ENCODE measurements at regions not wholly inside any gene's neighbourhood (a gene's known extent, or its start where the extent isn't known, plus 50 kb on each side); places are given as distances from the start of the nearest gene placed in this dataset.
"Not testable (repeated sequence)": the region's sequence is repeated elsewhere in the genome, so short reads cannot be mapped to it uniquely, and the experiment has no call there.

DNA sequence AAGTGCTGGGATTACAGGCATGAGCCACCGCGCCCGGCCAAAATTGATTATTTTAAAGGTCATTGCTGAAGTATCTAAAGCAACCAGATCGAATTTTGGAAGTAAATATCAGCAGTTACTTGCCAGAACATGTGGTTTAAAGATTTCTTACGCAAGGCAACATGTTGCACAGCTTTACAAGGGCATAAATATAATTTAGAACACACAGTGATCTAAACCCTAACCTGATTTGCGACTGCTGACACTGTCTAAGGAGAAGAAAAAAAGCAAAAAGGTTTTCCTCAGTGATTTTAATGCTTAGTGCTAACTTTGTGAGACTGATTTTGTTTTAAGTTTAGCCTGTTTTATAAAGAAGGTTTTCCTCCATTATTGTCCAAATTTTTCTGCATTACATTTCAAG, 569.9 kb upstream of the LINC00305 start:
- DNase-seq (ENCODE audit: low spot score): no peak

DNA sequence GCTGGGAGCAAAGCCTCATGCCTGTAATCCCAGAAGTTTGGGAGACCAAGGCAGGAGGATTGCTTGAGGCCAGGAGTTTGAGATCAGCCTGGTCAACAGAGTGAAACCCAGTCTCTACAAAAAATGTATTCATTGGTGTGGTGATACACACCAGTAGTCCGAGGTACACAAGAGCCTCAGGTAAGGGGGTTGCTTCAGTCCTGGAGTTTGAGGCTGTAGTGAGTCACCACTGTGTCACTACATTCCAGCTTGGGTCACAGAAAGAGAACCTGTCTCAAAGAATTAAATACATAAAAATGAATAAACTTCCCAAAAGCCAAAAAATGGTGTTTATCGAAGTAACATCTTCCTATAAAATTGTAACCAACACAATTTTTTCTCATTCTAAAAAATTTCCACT, 568.1 kb upstream of the LINC00305 start:
- DNase-seq (ENCODE audit: low spot score): no peak

DNA sequence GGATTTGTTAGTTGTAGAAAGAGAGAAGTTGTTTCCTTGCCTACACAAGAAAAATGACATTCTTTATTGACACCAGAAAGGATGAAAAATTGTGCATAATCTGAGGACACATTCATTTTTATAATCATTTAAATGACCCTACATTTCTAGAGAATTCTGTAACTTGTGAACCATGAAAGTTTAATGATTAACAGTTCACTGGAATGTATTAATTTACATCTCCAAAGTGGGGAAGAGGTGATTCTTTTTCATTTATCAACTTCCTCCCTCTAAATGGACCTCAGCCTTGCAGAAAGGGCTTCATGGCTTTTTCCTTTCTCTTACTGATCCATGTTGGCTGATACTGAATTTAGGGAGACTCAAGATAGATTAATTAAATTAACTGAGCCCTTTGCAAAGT, 565.2 kb upstream of the LINC00305 start:
- DNase-seq (ENCODE audit: low spot score): no peak

DNA sequence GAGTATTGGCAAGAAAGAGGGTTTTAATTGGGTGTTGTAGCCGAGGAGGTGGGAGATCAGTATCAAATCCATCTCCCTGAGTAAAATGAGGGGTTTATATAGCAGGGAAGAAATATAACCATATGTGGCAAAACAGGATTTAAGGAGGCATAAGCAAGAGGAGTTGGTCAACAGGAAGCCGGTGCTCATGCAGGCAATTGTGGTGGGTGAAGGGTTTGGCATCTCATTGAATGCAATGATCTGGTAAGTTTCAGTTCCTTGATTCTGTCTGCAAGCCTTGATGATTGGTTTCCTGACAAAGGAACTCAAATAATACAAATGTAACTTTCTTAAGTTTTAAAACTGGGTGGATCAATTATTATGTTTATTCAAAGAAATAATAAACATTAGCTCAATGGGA, 564.4 kb upstream of the LINC00305 start:
- no peak for DNase-seq (ENCODE audit: low spot score)

DNA sequence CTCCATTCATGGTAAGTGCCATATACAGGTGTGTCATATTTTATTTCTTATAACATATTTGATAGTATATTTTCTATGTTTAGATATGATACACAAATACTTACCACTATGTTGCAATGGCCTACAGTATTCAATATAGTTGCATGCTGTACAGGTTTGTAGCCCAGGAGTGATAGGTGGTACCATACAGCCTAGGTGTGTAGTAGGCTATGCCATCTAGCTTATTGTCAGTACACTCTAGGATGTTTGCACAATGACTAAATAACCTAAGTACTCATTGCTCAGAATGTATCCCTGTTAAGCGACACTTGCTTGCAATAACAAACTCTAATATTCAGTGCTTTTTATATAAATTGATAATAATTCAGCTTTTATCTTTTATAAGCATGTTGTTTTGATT, 563.1 kb upstream of the LINC00305 start:
- no peak for DNase-seq (ENCODE audit: low spot score)

DNA sequence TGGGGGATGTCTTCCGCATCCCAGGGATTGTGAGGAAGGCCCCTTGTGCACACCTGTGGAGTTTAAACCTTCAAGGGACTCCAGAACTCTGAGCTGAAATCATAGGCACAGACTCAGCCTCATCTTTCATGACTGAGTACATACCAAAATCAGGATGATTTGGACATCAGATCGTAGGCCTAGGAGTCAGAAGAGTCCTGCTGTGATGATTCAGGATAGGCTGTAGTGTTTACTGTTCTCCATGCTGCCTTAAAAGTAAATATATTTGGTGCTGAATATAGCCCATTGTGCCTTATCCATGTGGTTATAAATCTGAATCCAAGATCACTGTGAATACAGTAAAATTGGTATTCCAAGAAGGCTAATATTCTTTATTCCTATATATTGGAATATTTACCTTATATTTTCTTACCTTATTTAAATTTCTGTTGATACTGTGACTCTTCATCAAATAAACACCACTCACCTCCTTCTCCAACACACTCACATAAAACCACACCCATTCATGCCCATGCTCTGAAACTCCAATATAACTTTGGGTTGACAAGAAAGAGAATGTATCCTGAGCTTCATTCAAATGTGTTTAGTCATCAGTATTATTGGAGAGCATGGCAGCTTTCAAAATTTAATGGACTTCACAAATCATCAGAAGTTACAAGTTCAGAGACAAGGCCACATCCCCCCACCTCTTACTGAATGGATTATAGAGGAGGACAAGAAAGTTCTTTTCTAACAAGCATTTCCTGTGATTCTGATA, 561.4 kb upstream of the LINC00305 start:
- no peak for DNase-seq (ENCODE audit: low spot score)

DNA sequence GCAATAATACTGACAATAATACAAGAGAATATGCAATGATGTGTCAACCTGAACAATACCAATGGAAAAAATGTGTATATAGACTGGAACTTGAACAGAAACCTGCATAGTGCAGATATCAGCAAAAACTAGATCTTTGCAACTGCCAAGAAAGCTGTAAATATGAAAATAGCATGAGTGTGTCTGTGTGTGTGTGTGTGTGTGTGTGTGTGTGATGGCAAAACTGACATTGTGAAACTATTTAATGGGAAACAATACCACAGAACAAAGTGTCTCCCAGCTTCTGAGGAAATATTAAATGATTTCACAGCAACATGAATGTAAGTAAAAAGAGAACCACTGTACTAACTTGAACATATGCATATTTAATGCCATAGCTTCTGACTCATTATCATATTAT, 558.2 kb upstream of the LINC00305 start:
- no peak for DNase-seq (ENCODE audit: low spot score)

DNA sequence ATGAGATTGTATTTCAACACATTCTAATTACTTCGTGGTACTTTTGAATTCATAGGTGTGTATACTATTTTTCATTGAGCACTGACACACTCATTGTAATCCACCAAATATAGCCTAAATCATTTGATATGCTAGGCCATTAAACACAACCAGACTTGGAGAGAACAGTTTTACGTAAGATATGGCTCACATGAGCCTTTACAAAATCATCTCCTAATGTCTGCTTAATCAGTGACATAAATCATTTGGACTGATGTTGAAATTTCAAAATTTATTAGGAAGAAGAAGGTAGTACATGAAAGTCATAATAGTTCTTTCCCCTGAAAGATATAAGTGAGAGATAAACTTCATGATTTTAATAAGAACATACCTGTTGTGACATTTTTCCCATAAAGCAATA, 550.2 kb upstream of the LINC00305 start:
- DNase-seq (ENCODE audit: low spot score): no peak

DNA sequence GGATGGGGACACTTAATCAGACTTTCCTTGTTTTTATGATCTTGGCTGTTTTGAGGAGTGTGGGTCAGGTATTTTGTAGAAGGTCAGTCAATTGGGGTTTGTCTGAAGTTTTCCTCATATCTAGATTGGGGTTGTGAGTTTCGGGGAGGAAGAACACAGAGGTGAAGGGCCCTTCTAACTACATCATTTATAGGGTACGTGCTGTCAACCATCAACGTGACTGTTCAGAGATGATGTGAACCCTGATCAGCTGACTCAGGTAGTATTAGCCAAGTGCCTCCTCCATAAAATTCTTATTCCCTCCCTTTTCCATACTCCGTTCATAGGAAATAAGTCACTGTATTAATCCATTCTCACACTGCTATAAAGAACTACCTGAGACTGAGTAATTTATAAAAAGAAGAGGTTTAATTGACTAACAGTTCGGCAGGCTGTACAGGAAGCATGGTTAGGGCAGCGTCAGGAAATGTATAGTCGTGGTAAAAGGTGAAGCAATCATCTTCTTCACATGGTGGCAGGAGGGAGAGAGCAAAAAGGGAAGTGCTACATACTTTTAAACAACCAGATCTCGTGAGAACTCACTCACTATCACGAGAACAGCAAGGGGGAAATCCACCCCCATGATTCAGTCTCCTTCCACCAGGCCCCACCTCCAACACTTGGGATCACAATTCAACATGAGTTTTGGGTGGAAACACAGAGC, 547.1 kb upstream of the LINC00305 start:
- DNase-seq (ENCODE audit: low spot score): no peak

DNA sequence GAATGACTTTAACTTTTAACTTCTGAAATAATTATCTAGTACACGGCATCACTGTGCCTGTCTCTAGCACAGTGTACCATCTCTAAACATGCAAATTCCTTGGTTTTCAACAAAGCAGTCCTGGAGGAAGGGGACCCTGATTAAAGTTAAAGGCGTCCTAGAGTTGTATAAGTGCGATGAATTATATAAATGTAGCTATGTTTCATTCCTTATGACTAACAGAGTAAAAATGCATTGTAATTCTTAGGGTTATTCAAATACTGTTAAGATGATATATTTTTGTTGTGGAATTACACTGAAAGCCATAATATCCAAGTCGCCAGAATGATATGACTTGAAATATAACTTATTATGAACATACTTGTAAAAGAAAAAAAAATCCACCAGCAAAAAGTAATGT, 544.9 kb upstream of the LINC00305 start:
- DNase-seq (ENCODE audit: low spot score): no peak

DNA sequence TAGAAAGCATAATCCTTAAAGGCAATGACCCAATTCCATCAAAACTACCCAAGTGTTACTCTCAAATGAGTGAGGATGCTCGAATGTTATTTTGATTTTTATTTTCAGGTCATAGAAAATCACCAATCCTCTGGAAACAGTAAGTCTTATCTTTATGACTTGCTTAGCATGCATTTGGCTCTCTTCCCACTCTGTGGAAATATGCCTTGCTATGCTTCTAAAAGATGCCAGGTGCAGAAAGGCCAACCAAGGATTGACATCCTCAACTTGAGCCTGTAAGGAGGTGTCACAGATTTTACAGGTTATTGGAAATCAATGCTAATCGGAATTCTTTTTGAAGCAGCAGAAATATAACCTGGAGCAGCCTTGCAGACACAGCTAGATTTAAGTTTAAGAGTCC, 543.9 kb upstream of the LINC00305 start:
- no peak for DNase-seq (ENCODE audit: low spot score)

DNA sequence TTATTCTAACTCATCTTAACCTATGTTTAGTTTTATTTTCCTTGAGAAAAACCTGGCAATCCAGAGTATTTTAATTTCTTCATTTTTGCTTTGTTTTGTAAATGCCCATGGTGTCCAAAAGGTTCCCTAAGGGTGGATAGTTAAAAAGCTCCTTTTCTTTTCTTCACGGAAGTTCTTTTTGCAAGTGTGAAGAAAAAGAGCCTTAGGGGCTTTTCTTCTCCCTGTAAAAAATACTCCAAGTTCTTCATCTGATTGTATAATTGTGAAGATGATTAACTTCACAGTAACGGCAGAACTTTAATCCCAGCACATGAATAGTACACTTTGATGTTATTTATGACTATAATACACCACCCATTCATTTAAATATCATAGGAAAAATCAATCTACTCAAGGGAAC, 530.2 kb upstream of the LINC00305 start:
- DNase-seq (ENCODE audit: low spot score): no peak

DNA sequence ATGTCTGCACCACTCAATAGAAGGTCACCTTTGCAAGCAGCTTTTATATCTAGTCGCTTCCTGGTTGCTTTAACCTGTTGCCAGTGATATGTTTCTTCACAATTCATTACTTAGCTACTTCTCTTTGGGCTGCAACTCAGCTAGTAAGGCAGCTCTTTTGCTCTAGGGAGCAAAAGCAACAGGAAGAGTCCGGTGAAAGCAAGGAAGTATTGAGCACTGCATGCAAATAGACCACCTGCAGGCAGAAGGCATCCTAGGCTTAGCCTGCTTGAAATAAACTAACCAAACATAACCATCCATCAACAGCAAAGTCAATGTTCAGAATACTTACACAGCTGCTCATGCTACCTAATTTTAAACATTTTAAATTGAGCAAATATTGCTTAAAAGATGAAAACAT, 529.2 kb upstream of the LINC00305 start:
- no peak for DNase-seq (ENCODE audit: low spot score)

DNA sequence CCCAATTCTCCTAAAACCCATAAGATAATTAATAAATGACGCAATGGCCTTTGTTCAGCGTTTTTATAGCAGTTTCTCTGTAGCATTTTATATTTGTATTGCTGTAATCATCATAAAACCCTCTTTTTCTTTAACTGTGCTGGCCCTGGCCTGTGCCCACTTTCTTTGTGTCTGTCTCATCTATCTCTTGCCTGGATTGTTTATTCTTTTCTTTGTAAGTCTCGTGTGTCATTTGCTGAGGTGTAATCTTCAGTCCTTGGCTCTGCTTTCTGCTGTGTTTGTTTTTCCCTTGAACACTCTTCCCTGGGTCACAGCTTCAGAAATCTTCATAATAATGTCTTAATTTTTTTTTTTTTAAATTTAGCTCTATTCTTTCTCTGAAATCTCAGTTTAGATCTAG, 525.8 kb upstream of the LINC00305 start:
- DNase-seq (ENCODE audit: low spot score): no peak

DNA sequence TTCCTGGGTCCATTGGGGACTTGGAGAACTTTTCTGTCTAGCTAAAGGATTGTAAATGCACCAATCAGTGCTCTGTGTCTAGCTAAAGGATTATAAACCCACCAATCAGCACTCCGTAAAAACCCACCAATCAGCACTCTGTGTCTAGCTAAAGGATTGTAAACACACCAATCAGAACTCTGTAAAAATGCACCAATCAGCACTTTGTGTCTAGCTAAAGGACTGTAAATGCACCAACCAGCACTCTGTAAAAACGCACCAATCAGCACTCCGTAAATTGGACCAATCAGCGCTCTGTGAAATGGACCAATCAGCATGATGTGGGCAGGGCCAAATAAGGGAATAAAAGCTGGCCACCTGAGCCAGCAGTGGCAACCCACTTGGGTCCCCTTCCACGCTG, 522.4 kb upstream of the LINC00305 start:
- not testable (repeated sequence) for DNase-seq (ENCODE audit: low spot score)

DNA sequence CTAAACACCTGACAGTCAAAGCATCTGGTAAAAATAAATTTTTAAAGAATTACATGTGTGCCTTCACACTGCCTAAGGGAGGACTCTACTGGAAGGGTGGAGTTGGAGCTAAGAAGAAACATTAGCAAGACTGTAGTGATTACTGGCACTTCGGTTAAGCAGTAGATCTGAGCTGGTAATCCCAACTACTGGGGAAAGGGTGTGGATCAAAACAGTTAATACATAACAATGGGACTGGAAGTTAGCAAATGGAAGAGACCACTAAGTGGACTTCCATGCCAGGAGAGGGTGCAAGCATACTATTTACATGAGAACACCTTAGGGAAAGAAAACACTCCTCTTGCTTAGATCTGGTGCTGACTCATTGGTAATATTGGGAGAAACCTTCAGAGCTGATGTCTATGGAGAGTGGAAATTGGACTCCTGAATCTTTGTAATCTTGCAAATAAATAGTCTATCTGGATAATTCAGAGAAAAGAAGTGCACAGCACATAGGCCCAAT, 519.6 kb upstream of the LINC00305 start:
- no peak for DNase-seq (ENCODE audit: low spot score)

DNA sequence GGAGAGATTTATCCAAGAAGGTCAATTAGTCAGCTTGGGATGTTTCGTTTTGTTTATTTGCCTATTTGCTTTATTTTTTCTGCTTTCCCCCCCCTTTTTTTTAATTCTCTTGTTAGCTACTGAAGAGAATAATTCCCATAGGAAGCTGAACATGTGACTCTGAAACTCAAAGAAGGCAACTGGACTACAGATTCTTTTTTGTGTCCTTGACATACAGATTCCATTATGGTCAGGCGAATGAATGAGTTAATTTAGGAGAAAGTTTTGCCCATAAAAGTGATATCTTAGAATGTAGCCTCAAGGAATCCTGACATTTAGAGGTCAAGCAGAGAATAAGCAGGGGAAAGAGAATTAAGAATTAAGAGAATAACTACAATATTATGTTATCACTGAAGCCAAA, 514.2 kb upstream of the LINC00305 start:
- DNase-seq (ENCODE audit: low spot score): no peak

DNA sequence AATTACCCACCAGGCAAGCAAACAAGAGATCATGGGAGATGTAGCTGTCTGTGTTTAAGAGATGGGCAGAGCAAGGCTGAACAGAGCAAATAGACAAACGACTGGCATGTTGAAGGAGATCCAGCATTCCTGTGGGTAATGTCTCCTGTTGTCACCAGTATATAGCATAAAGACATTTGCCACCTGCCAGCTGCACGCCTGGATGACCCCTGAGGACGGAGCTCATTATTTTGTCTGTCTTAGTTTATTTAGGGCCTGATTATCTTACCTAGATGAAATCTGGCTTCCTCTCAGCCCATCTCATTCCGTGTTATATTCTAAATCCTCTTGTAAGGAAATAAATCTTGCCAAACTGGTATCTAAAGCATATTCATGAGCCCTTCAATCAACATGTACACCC, 510.3 kb upstream of the LINC00305 start:
- no peak for DNase-seq (ENCODE audit: low spot score)

DNA sequence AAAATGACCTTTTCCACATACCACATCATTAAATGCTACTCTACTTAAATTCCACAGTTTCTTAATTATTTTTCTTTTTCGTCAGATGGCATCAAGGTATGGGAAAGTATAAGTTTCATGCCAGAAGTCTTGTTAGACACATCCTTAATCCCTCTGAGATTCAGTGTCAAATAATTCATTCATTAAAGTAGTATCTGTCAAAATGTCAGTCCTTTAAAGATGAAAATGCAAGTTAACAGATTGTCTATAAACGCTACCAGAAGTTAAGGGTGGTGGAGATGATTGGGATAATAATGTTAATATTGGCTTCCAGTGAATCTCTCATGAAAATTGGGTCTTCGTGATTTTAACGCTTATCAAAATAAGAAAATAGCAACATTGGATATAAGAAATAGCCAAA, 504.2 kb upstream of the LINC00305 start:
- DNase-seq (ENCODE audit: low spot score): no peak

DNA sequence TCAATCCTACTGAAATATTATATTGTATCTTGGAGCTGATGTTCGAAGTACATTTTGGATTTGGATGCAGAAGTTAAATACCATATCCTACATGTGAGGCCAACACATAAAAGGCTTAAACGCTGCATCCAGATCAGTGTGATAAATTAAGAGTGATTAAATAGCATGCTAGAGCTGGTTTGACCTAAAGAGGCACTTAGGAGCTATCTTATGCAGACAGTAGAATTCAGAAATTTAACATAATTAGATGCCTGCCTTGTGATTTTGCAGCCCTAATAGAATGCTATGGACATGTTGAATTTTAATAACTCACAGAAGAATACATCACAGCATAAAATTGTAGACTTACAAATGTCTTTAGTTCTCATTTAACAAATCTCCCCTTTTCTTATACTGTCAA, 501.2 kb upstream of the LINC00305 start:
- DNase-seq (ENCODE audit: low spot score): no peak

DNA sequence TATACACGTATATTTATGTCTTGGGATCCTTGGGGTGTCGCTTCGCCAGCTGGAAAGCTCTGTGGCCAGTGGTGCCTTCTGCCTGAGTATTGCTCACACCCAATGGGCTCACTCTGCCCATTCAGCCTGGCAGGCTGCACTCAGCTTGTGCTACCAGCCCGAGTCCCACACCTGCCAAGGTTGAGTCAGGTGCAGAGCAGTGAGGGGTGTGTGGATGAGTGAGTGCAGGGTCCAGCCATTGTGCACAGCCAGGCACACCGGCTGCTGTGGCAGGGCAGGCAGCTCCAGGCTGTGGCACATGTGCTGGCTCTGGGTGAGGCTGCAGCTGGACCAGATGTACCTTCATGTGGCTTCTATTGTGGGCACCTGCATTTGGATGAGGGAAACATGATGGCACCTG, 496.9 kb upstream of the LINC00305 start:
- no peak for DNase-seq (ENCODE audit: low spot score)

DNA sequence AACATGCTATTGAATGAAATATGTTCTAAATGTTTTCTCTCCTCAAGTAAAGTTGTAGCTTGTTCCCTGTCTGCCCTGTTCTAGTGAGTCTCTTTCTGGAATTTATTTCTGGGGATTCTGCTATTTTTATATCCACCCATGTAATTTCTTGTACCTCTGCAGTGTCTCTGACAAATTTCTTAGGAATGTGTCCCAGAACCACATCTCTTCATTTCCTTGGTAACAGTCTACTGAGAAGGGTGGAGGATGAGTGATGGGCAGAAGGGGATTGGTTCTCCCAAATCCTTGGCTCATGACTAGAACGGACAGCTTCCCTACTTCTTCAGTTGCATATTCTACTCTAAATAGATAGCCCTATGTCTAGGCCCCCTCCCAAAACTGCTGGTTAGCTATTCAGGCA, 490.6 kb upstream of the LINC00305 start:
- DNase-seq (ENCODE audit: low spot score): no peak

DNA sequence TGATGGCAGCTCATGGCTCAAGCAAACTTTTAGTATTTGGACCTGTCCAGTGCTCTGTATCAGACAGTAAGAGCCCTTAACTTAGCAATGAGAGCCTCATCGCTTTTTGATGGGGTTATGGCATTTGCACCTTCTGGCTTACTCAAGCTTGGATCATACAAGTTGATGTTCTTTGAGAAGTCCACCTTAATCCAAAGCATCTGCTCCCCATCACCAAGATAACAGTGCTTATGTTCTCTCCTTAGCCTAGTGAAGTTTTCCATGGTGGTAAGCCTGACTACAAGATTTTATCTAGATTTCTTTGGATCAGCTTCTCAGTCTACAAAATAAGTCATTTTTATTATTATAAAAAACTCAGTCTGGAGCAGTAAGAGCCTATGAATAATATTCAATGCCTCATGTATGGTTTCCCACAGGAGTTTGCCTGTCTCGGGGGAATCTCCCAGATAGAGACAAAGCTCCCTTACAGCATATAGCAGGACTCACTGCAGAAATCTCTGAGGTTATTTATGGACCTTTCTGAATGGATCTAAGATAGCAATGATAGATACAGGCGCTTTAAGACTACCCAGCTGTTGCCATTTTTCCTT, 472.2 kb upstream of the LINC00305 start:
- DNase-seq (ENCODE audit: low spot score): no peak
